GM11168 (cell line): ENCODE measurements at regions not wholly inside any gene's neighbourhood (a gene's known extent, or its start where the extent isn't known, plus 50 kb on each side); places are given as distances from the start of the nearest gene placed in this dataset.
"Not testable (repeated sequence)": the region's sequence is repeated elsewhere in the genome, so short reads cannot be mapped to it uniquely, and the experiment has no call there.

ENCODE experiments used
- in situ Hi-C: fragments of 300-500 bp; cut with MboI; formaldehyde crosslinking; loops from one replicate; pipeline ENCODE4 v1.12.0; 2022; ENCODE audit warnings: low sequenced_read_pairs; ENCODE audit not compliant: unreplicated experiment

DNA sequence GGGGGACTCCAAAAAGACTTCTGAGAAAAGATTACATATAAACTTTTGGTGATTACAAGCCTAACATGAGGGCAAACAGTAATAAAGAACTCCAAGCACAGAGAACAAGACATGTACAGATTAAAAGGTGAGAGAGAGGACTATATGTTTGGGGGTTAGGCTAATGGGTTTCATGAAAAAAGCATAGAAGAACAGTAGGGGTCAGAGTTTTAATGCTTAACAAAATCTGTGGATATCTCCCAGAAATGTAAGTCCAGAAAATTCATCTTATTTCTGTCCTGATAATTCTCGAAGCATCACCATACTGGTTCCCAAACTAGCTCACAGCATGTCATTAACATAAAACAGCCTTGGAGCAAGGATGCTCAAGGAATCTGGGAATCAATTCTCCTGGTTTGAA, 137.2 kb downstream of the ARRDC3 start:
- in situ Hi-C loops: no loop called here

DNA sequence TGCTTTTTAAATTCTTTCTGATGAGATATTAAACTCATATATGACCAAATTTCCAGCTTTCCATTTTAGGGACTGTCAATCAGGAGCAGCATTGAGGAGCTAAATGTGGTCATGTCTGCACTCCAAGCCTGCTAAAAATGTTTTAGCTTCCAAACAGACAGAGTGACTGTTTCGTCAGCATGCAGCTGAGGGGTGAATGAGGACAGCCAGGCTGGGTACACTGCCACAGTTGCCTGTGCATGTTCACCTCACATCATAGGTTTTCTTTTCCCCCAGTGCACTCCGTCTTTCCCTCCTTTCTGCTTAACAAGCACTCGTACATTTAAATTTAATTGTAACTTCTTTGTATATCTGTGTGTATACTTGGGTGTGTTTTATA, 138.1 kb downstream of the ARRDC3 start:
- in situ Hi-C loops: no loop called here

DNA sequence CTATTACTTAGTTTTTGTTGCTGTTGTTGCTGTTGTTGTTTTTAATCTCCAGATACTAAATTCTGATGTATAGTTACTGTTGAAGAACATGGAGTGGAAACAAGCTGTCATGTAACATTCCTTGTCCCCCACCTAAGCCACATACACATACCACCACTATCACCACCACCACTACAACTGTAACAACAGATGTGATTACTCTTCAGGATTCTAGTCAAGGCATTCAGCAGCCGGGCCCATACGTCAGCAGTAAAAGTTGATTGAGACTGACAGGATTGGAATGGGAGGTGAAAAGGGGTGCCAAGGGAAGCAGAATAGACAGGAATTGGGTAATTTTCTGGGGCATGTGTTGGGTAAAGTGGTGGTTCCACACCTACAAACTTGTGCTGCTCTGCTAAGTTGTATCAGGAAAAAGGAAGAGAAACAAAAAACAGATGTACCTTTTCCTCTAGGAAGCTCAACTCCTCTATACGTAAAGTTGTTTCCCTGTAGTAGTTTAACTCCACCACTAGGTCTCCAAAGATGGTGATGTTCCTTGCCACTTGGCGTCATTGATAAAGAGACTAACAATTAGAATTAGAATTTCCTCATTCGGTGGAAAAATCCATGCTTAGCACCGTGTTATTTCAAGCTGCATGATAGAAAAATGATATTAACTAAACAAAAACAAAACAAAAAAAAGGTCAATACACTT, 138.6 kb downstream of the ARRDC3 start:
- in situ Hi-C loops: no loop called here

DNA sequence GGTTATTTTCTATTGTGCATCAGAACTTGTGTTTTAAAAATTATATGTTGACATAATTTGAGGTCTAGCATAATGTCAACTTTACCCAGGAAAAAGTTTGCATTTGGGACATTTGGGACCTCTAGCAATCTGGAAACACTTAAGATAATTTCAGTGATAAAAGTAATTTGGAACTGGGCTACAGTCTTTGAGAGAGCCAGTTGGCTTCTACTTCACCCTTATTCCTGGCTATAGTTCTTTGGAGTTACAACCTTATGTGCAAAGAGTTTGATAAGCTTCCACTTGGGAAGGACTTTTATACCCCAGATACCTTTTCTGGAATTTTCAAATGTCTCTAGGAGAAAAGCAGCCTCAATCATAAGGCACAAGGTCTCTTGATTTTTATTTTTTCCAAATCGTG, 139.3 kb downstream of the ARRDC3 start:
- in situ Hi-C loops: no loop called here

DNA sequence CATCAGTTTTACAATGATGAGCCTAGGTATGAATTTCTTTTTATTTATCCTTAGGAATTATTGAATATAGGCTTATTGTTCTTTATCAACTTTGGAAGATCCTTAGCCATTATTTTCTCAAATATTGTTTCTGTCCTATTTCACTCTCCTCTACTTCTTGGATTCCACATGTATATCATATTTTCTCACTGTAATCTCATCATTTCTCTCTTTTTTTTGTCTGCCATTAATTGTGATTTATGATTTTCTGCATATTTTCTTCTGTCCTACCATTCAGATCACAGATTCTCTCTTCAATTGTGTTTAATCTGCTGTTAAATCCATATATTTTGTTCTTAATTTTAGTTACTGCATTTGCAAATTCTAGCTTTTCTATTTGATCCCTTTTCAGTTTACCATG, 139.8 kb downstream of the ARRDC3 start:
- in situ Hi-C loops: no loop called here

DNA sequence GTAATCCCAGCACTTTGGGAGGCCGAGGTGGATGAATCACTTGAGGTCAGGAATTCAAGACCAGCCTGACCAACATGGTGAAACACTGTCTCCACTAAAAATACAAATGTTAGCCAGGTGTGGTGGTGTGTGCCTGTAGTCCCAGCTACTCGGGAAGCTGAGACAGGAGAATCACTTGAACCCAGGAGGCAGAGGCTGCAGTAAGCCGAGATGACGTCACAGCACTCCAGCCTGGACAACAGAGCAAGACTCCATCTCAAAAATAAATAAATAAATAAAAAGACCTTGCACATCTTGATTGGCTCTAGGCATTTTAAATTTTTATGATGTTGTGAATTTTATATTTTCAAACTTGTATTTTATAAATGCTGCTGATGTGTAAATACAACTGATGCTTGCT, 141.7 kb downstream of the ARRDC3 start:
- in situ Hi-C loops: not testable (repeated sequence)

DNA sequence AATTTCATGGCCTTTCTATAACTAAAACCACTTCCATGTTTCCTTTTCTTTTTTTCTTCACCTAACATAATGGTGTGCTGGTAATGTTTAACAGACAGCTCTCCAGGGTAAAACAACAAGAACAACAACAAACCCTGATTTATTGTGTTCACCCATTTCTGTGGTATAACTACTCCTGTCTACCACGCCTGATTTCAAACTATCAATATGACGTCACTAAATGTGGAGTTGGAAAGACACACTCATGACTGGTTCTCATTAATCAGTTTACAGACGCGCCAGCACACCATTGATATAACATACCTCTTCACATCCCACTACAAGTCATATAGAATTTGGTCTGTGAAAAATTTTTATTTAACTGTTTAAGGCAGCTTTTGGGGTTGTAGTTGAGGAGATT, 142.9 kb downstream of the ARRDC3 start:
- in situ Hi-C loops: no loop called here

DNA sequence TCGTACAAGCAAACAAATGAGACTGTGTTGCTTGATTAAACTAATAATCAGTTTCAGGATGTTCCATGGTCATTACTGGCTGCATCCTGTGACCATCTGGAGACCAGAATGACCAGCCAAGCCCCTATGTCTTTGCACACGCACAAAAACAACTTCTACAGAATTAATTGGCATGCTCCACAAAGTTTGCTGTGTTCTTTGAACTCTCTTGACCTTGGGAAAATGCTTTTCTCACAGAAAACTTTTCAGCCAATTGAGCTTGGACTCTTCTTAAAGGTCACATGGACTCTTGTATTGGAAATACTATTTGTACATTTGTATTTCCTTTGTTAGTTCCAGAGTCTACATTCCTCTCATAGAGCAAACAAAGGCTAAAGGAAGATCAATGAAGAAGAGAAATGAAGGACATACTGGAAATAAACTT, 147.8 kb downstream of the ARRDC3 start:
- in situ Hi-C loops: no loop called here

DNA sequence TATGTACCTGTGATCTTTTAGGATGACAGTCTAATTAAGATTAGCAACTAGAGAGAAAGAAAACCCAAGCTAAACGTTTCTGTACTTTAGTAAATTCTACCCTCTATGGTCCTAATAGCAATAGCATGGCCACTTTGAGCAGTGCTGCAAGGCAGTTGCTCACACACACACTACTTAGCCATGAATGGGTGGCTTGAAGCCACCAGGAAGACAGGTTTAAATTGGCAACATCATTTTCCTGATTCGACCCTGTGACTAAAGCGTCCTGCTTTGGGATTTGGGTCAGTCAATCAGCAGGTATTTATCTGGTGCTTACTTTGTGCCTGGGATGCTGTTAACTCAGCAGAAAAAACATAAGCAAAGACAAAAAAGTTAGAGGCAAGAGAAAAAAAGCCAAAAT, 150.6 kb downstream of the ARRDC3 start:
- in situ Hi-C loops: no loop called here

DNA sequence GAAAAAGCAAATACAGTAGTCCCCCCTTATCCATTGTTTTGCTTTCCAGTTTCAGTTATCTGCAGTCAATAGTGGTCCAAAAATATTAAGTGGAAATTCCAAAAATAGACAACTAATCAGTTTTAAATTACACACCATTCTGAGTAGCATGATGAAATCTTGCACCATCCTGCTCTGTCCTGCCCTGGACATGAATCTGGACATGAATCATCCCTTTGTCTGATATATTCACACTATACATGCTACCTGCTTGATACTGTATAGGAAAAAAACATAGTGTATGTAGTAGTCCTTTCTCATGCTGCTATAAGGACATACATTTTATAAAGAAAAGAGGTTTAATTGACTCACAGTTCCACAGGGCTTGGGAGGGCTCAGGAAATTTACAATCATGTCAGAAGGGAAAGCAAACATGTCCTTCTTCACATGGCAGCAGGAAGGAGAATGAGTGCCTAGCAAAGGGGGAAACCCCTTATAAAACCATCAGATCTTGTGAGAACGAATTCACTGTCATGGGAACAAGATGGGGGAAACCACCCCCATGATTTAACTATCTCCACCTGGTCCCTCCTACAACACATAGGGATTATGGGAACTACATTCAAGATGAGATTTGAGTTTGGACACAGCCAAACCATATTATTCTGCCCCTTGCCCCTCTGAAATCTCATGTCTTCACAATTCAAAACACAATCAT, 153.9 kb downstream of the ARRDC3 start:
- in situ Hi-C loops: no loop called here

DNA sequence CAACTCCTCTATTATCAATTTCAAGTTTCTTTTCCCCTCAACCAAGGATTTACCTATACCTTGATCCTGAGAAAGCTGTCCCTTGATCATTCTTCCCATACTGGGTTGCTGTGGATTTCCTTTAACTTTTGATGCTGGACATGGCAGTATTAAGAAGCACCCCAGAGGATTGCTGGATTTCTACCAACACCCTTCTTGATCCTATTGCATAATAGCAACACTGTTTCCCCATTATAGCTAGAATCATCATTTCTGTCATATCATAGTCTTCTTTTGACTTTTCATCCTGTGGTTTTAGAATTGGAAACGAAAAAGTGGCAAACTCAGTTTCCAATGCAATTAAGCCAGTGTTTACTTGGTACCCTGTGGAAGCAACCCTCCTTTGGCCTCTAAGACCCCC, 154.9 kb downstream of the ARRDC3 start:
- in situ Hi-C loops: no loop called here

DNA sequence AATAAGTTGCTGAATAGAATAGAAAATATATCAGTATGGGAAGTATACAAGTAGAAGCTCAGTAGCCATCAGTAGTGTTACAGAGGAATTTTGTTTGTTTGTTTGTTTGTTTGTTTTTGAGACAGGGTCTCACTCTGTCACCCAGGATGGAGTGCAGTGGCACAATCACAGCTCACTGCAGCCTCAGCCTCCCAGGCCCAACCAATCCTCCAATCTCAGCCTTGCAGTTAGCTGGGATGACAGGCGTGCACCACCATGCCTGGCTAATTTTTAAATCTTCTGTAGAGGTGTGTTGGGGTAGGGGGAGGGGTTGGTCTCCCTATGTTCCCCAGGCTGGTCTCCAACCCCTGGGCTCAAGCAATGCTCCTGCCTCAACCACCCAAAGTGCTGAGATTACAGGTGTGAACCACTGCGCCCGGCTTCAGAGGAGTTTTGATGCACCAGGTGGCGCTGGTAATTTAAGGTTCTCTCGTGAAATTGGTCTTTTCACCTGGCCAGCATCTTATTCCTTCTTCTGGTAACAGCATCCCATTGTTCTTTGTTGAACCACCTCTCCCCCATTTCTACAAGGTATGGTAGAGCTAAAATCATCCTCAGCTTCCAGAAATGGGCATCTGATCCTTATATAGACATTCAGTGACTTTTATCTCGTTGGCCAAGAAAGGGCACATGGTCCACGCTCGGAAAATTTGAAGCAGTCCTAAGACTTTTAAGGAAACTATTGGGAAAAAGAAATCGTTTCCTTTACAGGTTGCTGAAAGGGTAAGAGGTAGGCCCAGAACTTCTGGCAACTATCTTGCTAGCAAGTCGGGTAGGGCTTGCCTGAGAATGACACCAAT, 157.1 kb downstream of the ARRDC3 start:
- in situ Hi-C loops: no loop called here

DNA sequence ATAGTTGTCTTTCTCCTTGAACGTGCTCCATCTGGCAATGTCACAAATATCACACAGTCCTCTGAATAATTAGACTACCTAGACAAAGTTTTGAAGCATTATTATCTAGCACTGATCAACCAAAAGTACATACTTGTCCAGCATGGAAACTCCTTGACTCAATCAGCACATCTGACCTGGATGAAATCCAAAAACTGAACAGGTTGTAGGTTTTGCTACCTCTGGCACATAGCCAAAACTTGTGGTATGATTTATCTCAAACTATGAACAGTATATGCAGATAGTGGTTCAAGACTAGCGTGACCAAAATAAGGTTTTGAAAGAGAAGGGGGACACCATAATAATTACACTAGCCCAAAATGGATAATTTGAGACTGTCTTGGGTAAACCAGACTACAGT, 158.1 kb downstream of the ARRDC3 start:
- in situ Hi-C loops: loop anchor here (5.0 kb wide), 1 partner anchor 142 kb away; no protein-coding TSS in a partner anchor

DNA sequence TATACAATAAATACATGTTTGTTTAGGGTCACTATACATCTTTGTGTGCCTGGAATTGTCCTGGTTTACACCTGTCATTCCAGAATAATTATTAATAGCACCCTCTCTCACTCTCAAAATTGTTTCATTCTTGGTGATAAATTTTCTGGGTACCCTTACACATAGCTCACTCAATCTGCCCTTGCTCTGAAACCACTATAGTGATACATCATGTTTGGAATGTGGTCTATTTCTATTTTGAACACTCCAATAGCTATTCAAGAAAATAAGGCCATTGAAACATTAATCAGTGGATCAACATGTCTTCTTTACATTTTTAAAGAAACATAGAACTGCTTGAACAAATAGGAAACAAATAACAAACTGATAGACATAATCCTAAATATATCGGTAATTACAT, 158.7 kb downstream of the ARRDC3 start:
- in situ Hi-C loops: loop anchor here (5.0 kb wide), 1 partner anchor 143 kb away; no protein-coding TSS in a partner anchor

DNA sequence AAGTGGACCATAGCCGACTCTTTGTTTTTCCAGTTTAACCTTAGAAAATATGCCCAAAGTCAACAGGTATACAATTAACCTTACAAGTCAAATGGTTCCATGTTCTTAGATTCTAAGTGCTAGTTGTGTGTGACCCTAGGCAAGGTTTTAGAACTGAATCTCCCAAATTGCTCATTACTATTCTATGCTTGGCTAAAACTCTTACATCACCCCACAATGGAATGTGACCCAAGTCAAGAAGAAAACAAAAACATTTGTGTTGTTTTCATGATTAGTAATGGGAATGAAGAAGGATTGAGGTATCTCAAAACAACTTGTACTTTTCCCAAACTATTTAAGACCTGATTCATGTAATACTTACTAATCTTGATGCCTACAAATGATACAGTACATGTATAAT, 159.2 kb downstream of the ARRDC3 start:
- in situ Hi-C loops: loop anchor here (5.0 kb wide), 1 partner anchor 143 kb away; no protein-coding TSS in a partner anchor

DNA sequence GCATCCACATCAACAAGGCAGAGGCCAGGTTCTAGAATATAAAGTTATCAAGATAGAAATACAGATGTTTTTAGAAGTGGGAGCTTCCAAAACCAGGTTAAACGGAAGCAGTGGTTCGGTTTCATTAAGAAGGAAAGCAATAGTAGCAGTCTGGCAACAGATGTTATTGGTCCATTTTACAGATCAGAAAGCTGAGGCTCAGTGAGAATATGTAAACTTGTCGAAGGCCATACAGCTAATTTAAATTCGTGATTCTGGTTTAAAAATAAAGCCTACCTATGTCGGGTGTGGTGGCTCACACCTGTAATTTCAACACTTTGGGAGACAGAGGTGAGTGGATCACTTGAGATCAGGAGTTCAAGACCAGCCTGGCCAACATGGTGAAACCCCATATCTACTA, 160.6 kb downstream of the ARRDC3 start:
- in situ Hi-C loops: loop anchor here (5.0 kb wide), 1 partner anchor 145 kb away; no protein-coding TSS in a partner anchor

DNA sequence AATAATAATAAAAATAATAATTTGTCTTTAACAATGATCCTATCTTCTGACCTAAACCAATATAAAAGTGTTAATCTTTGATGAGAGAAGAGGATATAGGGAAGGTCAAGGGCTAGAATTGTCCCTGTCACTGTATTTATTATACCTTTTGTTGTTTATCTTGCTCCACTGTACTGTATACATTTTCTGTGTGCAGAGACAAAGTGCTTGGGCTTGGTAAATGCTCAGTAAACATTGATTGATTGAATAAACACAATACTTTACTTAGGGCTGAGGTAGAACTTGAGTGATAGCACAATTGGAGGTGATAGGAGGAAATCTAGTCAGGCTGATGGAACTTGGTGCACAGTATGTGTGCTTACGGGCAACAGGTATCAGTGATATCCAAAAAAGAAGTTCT, 161.2 kb downstream of the ARRDC3 start:
- in situ Hi-C loops: loop anchor here (5.0 kb wide), 1 partner anchor 145 kb away; no protein-coding TSS in a partner anchor

DNA sequence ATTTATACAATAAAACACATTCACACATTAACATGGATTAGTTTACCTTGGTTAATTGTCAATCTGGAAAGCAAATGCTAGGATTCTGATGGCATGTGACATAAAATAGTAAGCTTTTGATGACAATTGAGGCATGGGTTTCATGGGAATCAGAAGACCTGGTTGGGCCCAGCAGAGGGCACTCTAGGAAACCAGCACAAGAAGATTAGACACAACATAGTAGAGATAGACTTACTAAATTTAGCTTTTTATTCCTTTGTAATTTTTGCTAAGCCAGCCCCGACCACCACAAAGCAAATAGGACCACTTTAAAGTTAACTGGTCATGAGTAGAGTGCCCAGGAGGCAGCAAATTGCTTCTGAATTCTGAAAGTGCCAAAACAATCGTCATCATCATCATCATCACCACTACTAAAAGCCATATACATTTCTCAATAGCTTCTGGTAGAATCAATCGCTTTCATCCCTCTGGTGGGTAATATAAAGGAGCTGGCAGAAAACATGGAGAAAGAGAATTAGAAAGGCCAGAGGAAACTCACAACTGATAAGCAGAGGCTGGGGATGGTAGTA, 163.2 kb downstream of the ARRDC3 start:
- in situ Hi-C loops: loop anchor here (5.0 kb wide), 1 partner anchor 147 kb away; no protein-coding TSS in a partner anchor

DNA sequence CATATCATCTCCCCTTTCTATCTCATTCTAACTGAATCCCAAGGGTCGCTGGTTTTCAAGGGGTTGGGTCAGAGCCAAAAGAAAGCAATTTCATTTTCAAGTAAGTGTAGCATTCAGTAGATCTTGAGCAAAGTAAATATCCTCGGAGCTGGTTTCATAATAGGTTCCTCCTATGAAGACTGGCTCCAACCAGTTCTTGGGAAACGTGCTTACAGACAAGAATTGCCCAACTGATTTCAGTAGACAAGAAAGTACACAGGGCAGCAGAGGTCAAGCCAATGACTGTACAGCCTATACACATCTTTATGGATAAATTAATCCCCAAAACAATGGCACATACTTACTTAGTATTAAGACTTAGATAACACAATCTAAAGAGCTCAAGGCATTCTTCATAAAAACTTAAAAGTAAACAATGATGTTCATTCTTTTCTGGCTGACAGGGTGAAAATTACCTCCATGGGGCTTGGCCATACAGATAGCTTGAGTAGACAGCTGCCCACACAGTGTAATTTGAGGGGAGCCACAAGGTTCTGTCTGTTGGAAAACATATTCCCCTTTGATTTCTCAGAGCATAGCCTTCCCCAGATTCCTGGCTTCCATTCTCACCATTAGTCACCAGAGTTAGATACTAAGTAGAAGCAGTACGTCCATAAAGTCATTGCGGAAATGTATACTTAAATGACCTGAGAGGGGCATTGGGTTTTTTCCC, 163.9 kb downstream of the ARRDC3 start:
- in situ Hi-C loops: no loop called here

DNA sequence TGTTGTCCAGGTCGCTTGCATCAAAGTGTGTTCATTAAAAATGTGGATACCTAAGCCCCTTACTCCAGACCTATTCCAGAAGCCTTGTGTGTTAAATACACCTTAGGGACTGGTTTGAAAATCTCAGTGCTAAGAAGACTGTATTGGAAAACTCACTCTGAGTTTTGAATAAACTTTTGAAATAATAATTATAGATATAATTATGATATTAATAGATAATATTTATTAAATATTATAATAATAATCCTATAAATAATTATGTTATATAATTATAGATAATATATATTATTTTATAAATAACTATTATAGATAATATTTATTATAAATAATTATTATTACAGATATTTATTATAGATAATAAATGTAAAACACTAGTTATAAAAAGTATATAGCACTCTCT, 165.3 kb downstream of the ARRDC3 start:
- in situ Hi-C loops: no loop called here
